ENCODE measurements at regions not wholly inside any gene's neighbourhood (a gene's known extent, or its start where the extent isn't known, plus 50 kb on each side); places are given as distances from the start of the nearest gene placed in this dataset.
"Not testable (repeated sequence)": the region's sequence is repeated elsewhere in the genome, so short reads cannot be mapped to it uniquely, and the experiment has no call there.

GRCh38 chr7:49644396-49645166, 128.9 kb upstream of the VWC2 start:
- H3K9ac ChIP-seq: no peak overlapping the region
- no peak overlapping the region for H3K4me3 ChIP-seq (IDR thresholded peaks at IDR 0.05; ENCODE audit: insufficient read depth, low read depth, low read length)
- H3K4me1 ChIP-seq (ENCODE audit: low read depth, poor library complexity, severe bottlenecking): no peaks in the 10 kb centered on the region
- H4K20me1 ChIP-seq (ENCODE audit: insufficient read depth): no peaks in the 10 kb centered on the region
- no peak for TF ChIP-seq CTCF (conservative IDR thresholded peaks at IDR 0.05; ENCODE audit: low read depth, low read length)
- no peak overlapping the region for H2AFZ ChIP-seq (ENCODE audit: low read depth)
- no peaks in the 10 kb centered on the region for H3K79me2 ChIP-seq (ENCODE audit: insufficient read depth, low read depth)
- H3K27me3 ChIP-seq (ENCODE audit: insufficient read depth, low read depth): no peaks in the 10 kb centered on the region
- H3K36me3 ChIP-seq (ENCODE audit: insufficient read depth): no peaks in the 10 kb centered on the region
- H3K27ac ChIP-seq: no peak overlapping the region
- no peak overlapping the region for H3K4me2 ChIP-seq

- Histone ChIP-seq H3K27ac (no peak overlapping the region), H2AFZ (ENCODE audit: low read depth) (no peak overlapping the region), H3K4me1 (ENCODE audit: low read depth, poor library complexity, severe bottlenecking) (no peaks in the 10 kb centered on the region), H3K4me3 (IDR thresholded peaks at IDR 0.05; ENCODE audit: insufficient read depth, low read depth, low read length) (no peak overlapping the region), H3K27me3 (ENCODE audit: insufficient read depth, low read depth) (no peaks in the 10 kb centered on the region), H3K36me3 (ENCODE audit: insufficient read depth) (no peaks in the 10 kb centered on the region), H3K9ac (no peak overlapping the region), H3K4me2 (no peak overlapping the region), H4K20me1 (ENCODE audit: insufficient read depth) (no peaks in the 10 kb centered on the region), H3K79me2 (ENCODE audit: insufficient read depth, low read depth) (no peaks in the 10 kb centered on the region)
- TF ChIP-seq CTCF (conservative IDR thresholded peaks at IDR 0.05; ENCODE audit: low read depth, low read length): no peak
Observed at GRCh38 chr7:49645296-49645695, 128.1 kb upstream of the VWC2 start.

GRCh38 chr7:49660170-49660783, 113.2 kb upstream of the VWC2 start:
- TF ChIP-seq CTCF (conservative IDR thresholded peaks at IDR 0.05; ENCODE audit: low read depth, low read length): no peak
- no peaks in the 10 kb centered on the region for H3K79me2 ChIP-seq (ENCODE audit: insufficient read depth, low read depth)
- H3K4me2 ChIP-seq: no peak overlapping the region
- H2AFZ ChIP-seq (ENCODE audit: low read depth): no peak overlapping the region
- no peak overlapping the region for H3K27ac ChIP-seq
- H3K9ac ChIP-seq: no peak overlapping the region
- no peaks in the 10 kb centered on the region for H4K20me1 ChIP-seq (ENCODE audit: insufficient read depth)
- no peaks in the 10 kb centered on the region for H3K27me3 ChIP-seq (ENCODE audit: insufficient read depth, low read depth)
- no peaks in the 10 kb centered on the region for H3K4me1 ChIP-seq (ENCODE audit: low read depth, poor library complexity, severe bottlenecking)
- no peaks in the 10 kb centered on the region for H3K36me3 ChIP-seq (ENCODE audit: insufficient read depth)
- H3K4me3 ChIP-seq (IDR thresholded peaks at IDR 0.05; ENCODE audit: insufficient read depth, low read depth, low read length): no peak overlapping the region

- no peaks in the 10 kb centered on the region for H3K79me2 ChIP-seq (ENCODE audit: insufficient read depth, low read depth)
Observed at GRCh38 chr7:49660976-49661375, 112.5 kb upstream of the VWC2 start.

GRCh38 chr7:49665963-49666362, 107.5 kb upstream of the VWC2 start:
- not testable (repeated sequence) for H3K9ac ChIP-seq; H3K79me2 ChIP-seq (ENCODE audit: insufficient read depth, low read depth); H2AFZ ChIP-seq (ENCODE audit: low read depth); H3K4me2 ChIP-seq; H3K4me1 ChIP-seq (ENCODE audit: low read depth, poor library complexity, severe bottlenecking); H3K36me3 ChIP-seq (ENCODE audit: insufficient read depth); H3K4me3 ChIP-seq (IDR thresholded peaks at IDR 0.05; ENCODE audit: insufficient read depth, low read depth, low read length); H4K20me1 ChIP-seq (ENCODE audit: insufficient read depth); H3K27me3 ChIP-seq (ENCODE audit: insufficient read depth, low read depth); H3K27ac ChIP-seq

More at GRCh38 chr7:49660976-49661375, 112.5 kb upstream of the VWC2 start:
- H3K4me1 ChIP-seq (ENCODE audit: low read depth, poor library complexity, severe bottlenecking): no peaks in the 10 kb centered on the region
- H2AFZ ChIP-seq (ENCODE audit: low read depth): no peak overlapping the region
- H3K27me3 ChIP-seq (ENCODE audit: insufficient read depth, low read depth): no peaks in the 10 kb centered on the region
- H3K27ac ChIP-seq: no peak overlapping the region
- H3K36me3 ChIP-seq (ENCODE audit: insufficient read depth): no peaks in the 10 kb centered on the region
- H3K9ac ChIP-seq: no peak overlapping the region
- no peaks in the 10 kb centered on the region for H4K20me1 ChIP-seq (ENCODE audit: insufficient read depth)
- no peak overlapping the region for H3K4me3 ChIP-seq (IDR thresholded peaks at IDR 0.05; ENCODE audit: insufficient read depth, low read depth, low read length)
- TF ChIP-seq CTCF (conservative IDR thresholded peaks at IDR 0.05; ENCODE audit: low read depth, low read length): no peak
- no peak overlapping the region for H3K4me2 ChIP-seq

Data from KMS-11 (cell line).